ENCODE measurements at regions not wholly inside any gene's neighbourhood (a gene's known extent, or its start where the extent isn't known, plus 50 kb on each side); places are given as distances from the start of the nearest gene placed in this dataset.

DNA sequence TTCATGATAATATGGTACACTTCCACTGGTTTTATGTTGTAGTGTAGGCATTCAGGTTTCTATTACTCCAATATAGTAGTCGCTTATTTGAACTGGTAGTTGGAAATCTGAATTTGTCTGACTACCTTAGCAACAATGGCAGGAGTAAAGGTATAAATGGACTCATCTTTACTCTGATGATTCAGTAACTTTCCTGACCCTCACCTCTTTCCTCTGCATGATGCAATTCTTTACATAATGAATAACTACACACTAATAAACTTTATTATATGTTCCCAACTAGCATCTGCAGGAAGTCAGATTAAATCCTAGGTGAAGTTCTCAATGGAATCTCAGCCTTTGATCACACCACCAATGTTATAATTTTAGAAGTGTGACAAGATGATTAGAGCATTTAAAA is 70.5 kb upstream of the ATP2B1 start:
- DNase-seq (ENCODE audit: low spot score), result no peak
- no peaks in the 10 kb centered on the region for H3K9me3 ChIP-seq
- no peak for TF ChIP-seq CTCF (IDR thresholded peaks at IDR 0.05)
- no peak overlapping the region for H3K27ac ChIP-seq
- peaks cover 0 to 11% of the 10 kb centered on the region in 2 donors for H3K4me1 ChIP-seq
- no peak overlapping the region for H3K4me3 ChIP-seq
- H3K27me3 ChIP-seq, result no peaks in the 10 kb centered on the region
- no peaks in the 10 kb centered on the region for H3K36me3 ChIP-seq

- Histone ChIP-seq H3K9me3 (no peaks in the 10 kb centered on the region), H3K4me1 (no peaks in the 10 kb centered on the region), H3K4me3 (no peak overlapping the region), H3K27ac (no peak overlapping the region), H3K27me3 (no peaks in the 10 kb centered on the region), H3K36me3 (no peaks in the 10 kb centered on the region)
- no peak for DNase-seq (ENCODE audit: low spot score)
- TF ChIP-seq CTCF (IDR thresholded peaks at IDR 0.05), result no peak
Observed at GRCh38 chr12:89777733-89778379, 69.2 kb upstream of the ATP2B1 start.

- no peak overlapping the region for H3K4me3 ChIP-seq
- H3K27me3 ChIP-seq, result no peaks in the 10 kb centered on the region
- TF ChIP-seq CTCF (IDR thresholded peaks at IDR 0.05), result no peak
- no peak for DNase-seq (ENCODE audit: low spot score)
- H3K27ac ChIP-seq, result no peak overlapping the region
- H3K4me1 ChIP-seq, result no peaks in the 10 kb centered on the region
- no peaks in the 10 kb centered on the region for H3K9me3 ChIP-seq
- no peaks in the 10 kb centered on the region for H3K36me3 ChIP-seq
Observed at GRCh38 chr12:89775986-89776365, 67.3 kb upstream of the ATP2B1 start.

DNA sequence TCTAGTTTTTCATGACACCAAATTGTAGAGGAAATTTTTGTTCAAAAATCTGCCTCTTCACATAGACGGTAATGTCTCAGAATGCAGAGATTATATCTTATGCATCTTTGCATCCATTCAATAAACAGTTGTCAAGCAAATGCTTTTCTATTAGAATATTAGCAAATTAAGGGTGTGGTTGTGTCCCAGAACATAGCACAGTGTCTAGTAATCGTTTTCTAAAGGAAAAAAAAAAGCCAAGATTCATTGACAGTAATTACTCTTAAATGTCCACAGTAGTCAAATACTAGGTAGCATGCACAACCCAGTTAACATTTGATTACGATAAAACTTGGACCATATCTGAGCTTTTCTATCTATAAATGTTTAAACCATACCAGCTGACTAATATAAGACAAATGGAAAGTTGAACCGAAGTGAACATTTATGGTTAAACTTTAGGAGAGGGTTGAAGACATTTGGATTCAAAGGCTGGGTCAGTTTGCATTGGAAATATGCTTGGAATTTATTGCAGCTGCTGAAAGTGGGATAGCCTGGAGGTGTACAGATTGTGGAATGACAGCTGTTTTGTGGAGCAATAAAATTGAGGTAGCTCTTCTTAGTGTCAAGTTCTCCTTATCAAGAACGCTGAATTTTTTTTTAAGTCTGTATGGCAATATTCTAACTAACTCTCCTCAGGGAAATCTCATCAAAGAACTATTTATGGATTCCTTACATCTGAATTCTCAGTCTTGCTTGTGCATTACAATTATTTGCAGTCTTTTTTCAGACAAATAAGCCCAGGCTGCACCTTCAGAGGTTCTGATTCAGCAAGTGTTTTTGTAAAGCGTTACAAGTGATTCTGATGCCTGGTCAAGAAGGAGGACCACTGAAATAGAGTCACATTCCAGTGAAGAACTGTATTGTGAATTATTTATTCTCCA is 66.7 kb upstream of the ATP2B1 start:
- H3K4me3 ChIP-seq, result no peak overlapping the region
- no peaks in the 10 kb centered on the region for H3K4me1 ChIP-seq
- DNase-seq (ENCODE audit: low spot score), result no peak
- H3K27me3 ChIP-seq, result no peaks in the 10 kb centered on the region
- no peak overlapping the region for H3K27ac ChIP-seq
- H3K9me3 ChIP-seq, result no peaks in the 10 kb centered on the region
- no peaks in the 10 kb centered on the region for H3K36me3 ChIP-seq
- TF ChIP-seq CTCF (IDR thresholded peaks at IDR 0.05), result no peak

DNA sequence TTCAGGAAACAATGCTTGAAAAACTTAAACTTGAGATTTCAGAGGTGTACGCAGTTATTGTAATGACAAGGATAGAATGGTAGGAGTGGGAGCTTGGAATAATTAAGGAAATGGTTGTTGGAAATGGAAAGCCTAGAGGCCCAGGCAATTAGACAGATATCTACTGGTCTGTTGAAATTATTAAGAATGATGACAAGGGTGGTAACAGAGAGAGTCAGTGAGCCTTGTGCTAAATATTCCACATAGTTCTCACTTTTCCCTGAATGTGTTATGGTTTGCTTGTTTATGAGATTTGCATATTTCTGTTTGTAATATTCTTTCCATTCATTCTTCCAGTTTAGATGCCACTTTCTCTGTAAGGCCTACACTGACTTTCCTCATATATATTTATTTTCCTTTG is 66.0 kb upstream of the ATP2B1 start:
- no peak for TF ChIP-seq CTCF (IDR thresholded peaks at IDR 0.05)
- no peaks in the 10 kb centered on the region for H3K4me1 ChIP-seq
- H3K36me3 ChIP-seq, result no peaks in the 10 kb centered on the region
- H3K27ac ChIP-seq, result no peak overlapping the region
- no peak for DNase-seq (ENCODE audit: low spot score)
- H3K27me3 ChIP-seq, result no peaks in the 10 kb centered on the region
- no peak overlapping the region for H3K4me3 ChIP-seq
- H3K9me3 ChIP-seq, result no peaks in the 10 kb centered on the region

Measured in right atrium auricular region (tissue), 2 donors.